Calu3 (cell line): ENCODE measurements at regions not wholly inside any gene's neighbourhood (a gene's known extent, or its start where the extent isn't known, plus 50 kb on each side); places are given as distances from the start of the nearest gene placed in this dataset.

Experiments
- BruUV-seq: library from RNA; stranded (reverse); fragments of 400-500 nt; replicated peaks from 2 replicates; lab custom pipeline; 2021; lab: Mats Ljungman, UMichigan
- CTCF ChIA-PET: fragments of 300-600 bp; sonication (Branson Sonifier 250); formaldehyde crosslinking; loops from one replicate; lab custom pipeline; 2022; ENCODE audit warnings: antibody characterized with exemption; lab: Charles Lee
- DNase-seq: peaks from one replicate; pipeline ENCODE4 v3.0.0; 2022
- H3K27ac Mint-ChIP-seq: one replicate; pipeline ENCODE4 v1.8.0; 2022; ENCODE audit warnings: mixed read lengths; ENCODE audit not compliant: unreplicated experiment
- H3K27me3 Mint-ChIP-seq: one replicate; pipeline ENCODE4 v1.8.0; 2022; ENCODE audit warnings: mixed read lengths; ENCODE audit not compliant: unreplicated experiment
- H3K36me3 Mint-ChIP-seq: one replicate; pipeline ENCODE4 v1.8.0; 2022; ENCODE audit warnings: mild to moderate bottlenecking, moderate library complexity, mixed read lengths; ENCODE audit not compliant: insufficient read depth, unreplicated experiment
- H3K4me1 Mint-ChIP-seq: one replicate; pipeline ENCODE4 v1.8.0; 2022; ENCODE audit warnings: mild to moderate bottlenecking, low read depth, mixed read lengths; ENCODE audit not compliant: unreplicated experiment
- H3K4me3 Mint-ChIP-seq: one replicate; pipeline ENCODE4 v1.8.0; 2022; ENCODE audit warnings: mild to moderate bottlenecking, low read depth, moderate library complexity, mixed read lengths; ENCODE audit not compliant: unreplicated experiment
- H3K9me3 Mint-ChIP-seq: one replicate; pipeline ENCODE4 v1.8.0; 2022; ENCODE audit warnings: low read depth, mixed read lengths; ENCODE audit not compliant: unreplicated experiment
- CTCF ChIP-seq: fragments of 200-600 bp; IDR thresholded peaks from one replicate; pipeline ENCODE4 v1.8.0; 2022; ENCODE audit warnings: antibody characterized with exemption; ENCODE audit not compliant: unreplicated experiment
- intact Hi-C: fragments of 100-400 bp; cut with micrococcal nuclease; formaldehyde crosslinking; loops from one replicate; pipeline ENCODE4 v1.10.0; 2022; ENCODE audit not compliant: unreplicated experiment

GRCh38 chr1:199083680-199084079, 444.8 kb downstream of the PTPRC start:
- H3K27ac Mint-ChIP-seq = no peak overlapping the region

GRCh38 chr1:199084293-199084692, 445.5 kb downstream of the PTPRC start:
- intact Hi-C loops = no loop called here
- Mint-ChIP-seq H3K4me3 (no peak overlapping the region), H3K36me3 (no peaks in the 10 kb centered on the region), H3K27ac (no peak overlapping the region), H3K9me3 (no peaks in the 10 kb centered on the region), H3K27me3 (no peaks in the 10 kb centered on the region), H3K4me1 (peaks cover 15% of the 10 kb centered on the region)
- CTCF ChIA-PET = interaction anchor here (0.7 to 1.0 kb wide), 2 partner anchors 49 to 149 kb away, joined by 3 to 4 read pairs; no protein-coding TSS in a partner anchor
- no TSS peak for BruUV-seq
- DNase-seq = no peak
- TF ChIP-seq CTCF = no peak

More at GRCh38 chr1:199083680-199084079, 444.8 kb downstream of the PTPRC start:
- Mint-ChIP-seq H3K36me3 (no peaks in the 10 kb centered on the region), H3K4me3 (no peak overlapping the region), H3K4me1 (peaks cover 15% of the 10 kb centered on the region), H3K9me3 (no peaks in the 10 kb centered on the region), H3K27me3 (no peaks in the 10 kb centered on the region)
- DNase-seq = no peak
- intact Hi-C loops = no loop called here
- no peak for TF ChIP-seq CTCF
- no TSS peak for BruUV-seq
- CTCF ChIA-PET = no interaction called here

GRCh38 chr1:199085903-199086302, 447.1 kb downstream of the PTPRC start:
- H3K4me3 Mint-ChIP-seq = no peak overlapping the region
- H3K27me3 Mint-ChIP-seq = no peaks in the 10 kb centered on the region
- intact Hi-C loops = no loop called here
- no TSS peak for BruUV-seq
- no peak for TF ChIP-seq CTCF
- peaks cover 5% of the 10 kb centered on the region for H3K4me1 Mint-ChIP-seq
- CTCF ChIA-PET = no interaction called here
- no peaks in the 10 kb centered on the region for H3K36me3 Mint-ChIP-seq
- H3K27ac Mint-ChIP-seq = no peak overlapping the region
- no peak for DNase-seq
- H3K9me3 Mint-ChIP-seq = no peaks in the 10 kb centered on the region

- no peak overlapping the region for H3K27ac Mint-ChIP-seq
- BruUV-seq = no TSS peak
Observed at GRCh38 chr1:199087144-199087543, 448.3 kb downstream of the PTPRC start.

More at GRCh38 chr1:199087144-199087543, 448.3 kb downstream of the PTPRC start:
- CTCF ChIA-PET = no interaction called here
- DNase-seq = no peak
- intact Hi-C loops = no loop called here
- H3K27me3 Mint-ChIP-seq = no peaks in the 10 kb centered on the region
- H3K4me3 Mint-ChIP-seq = no peak overlapping the region
- no peaks in the 10 kb centered on the region for H3K9me3 Mint-ChIP-seq
- H3K36me3 Mint-ChIP-seq = no peaks in the 10 kb centered on the region
- no peaks in the 10 kb centered on the region for H3K4me1 Mint-ChIP-seq
- TF ChIP-seq CTCF = no peak
